Spinal cord (tissue), 9 donors: ENCODE measurements at regions not wholly inside any gene's neighbourhood (a gene's known extent, or its start where the extent isn't known, plus 50 kb on each side); places are given as distances from the start of the nearest gene placed in this dataset.

ENCODE experiments used
- DNase-seq, 6 donors: peaks; one replicate each; pipeline versions ENCODE4 v3.0.0 to v3.0.0-alpha.2; 2013 to 2015; ENCODE audit warnings: low spot score in 6 of 6, low read depth in 4 of 6
- H3K27ac ChIP-seq: one replicate; pipeline ENCODE4 v1.5.1; 2013; ENCODE audit warnings: low read depth, low read length, control low read depth
- H3K27me3 ChIP-seq: one replicate; pipeline ENCODE4 v1.6.1; 2013; ENCODE audit warnings: low read length; ENCODE audit not compliant: control insufficient read depth, insufficient read depth
- H3K36me3 ChIP-seq: one replicate; pipeline ENCODE4 v1.6.1; 2013; ENCODE audit warnings: low read length; ENCODE audit not compliant: control insufficient read depth, insufficient read depth
- H3K4me1 ChIP-seq: one replicate; pipeline ENCODE4 v1.6.1; 2013; ENCODE audit warnings: low read length; ENCODE audit not compliant: control insufficient read depth, insufficient read depth
- H3K4me3 ChIP-seq: one replicate; pipeline ENCODE4 v1.5.1; 2013; ENCODE audit warnings: low read depth, low read length, control low read depth
- H3K9me3 ChIP-seq: one replicate; pipeline ENCODE4 v1.6.1; 2013; ENCODE audit warnings: low read length; ENCODE audit not compliant: control insufficient read depth, insufficient read depth
- whole genome bisulfite sequencing: methylation state at CpG from one replicate; pipeline ENCODE4 v1.1.5; 2013; ENCODE audit warnings: missing lambda C conversion rate; ENCODE audit not compliant: insufficient coverage; 5-methylcytosine and 5-hydroxymethylcytosine counted together
- donor health status: healthy.

GRCh38 chr15:53274630-53275029, 484.5 kb upstream of the ONECUT1 start:
- 64% methylated on average over 4 of the region's 4 CpGs for WGBS

GRCh38 chr15:53272116-53272515, 482.0 kb upstream of the ONECUT1 start:
- no peak for DNase-seq
- H3K36me3 ChIP-seq, result no peaks in the 10 kb centered on the region
- 0% methylated on average over 1 of the region's 1 CpG for WGBS
- H3K27ac ChIP-seq, result no peak overlapping the region
- H3K27me3 ChIP-seq, result no peaks in the 10 kb centered on the region
- H3K9me3 ChIP-seq, result no peaks in the 10 kb centered on the region
- no peak overlapping the region for H3K4me3 ChIP-seq
- no peaks in the 10 kb centered on the region for H3K4me1 ChIP-seq

More at GRCh38 chr15:53274630-53275029, 484.5 kb upstream of the ONECUT1 start:
- Histone ChIP-seq H3K4me1 (no peaks in the 10 kb centered on the region), H3K9me3 (no peaks in the 10 kb centered on the region), H3K36me3 (no peaks in the 10 kb centered on the region), H3K4me3 (no peak overlapping the region), H3K27me3 (no peaks in the 10 kb centered on the region), H3K27ac (no peak overlapping the region)
- no peak for DNase-seq

GRCh38 chr15:53266176-53266575, 476.0 kb upstream of the ONECUT1 start:
- no CpG with 5 or more reads among the region's 2 CpGs for WGBS
- DNase-seq, result peak in 2 of 6 donors; percentile 47 to 74
- Histone ChIP-seq H3K4me3 (no peak overlapping the region), H3K36me3 (no peaks in the 10 kb centered on the region), H3K27me3 (no peaks in the 10 kb centered on the region), H3K9me3 (no peaks in the 10 kb centered on the region), H3K4me1 (no peaks in the 10 kb centered on the region), H3K27ac (no peak overlapping the region)

GRCh38 chr15:53260647-53261046, 470.5 kb upstream of the ONECUT1 start:
- no CpG with 5 or more reads among the region's 1 CpG for WGBS
- Histone ChIP-seq H3K9me3 (no peaks in the 10 kb centered on the region), H3K36me3 (no peaks in the 10 kb centered on the region), H3K4me1 (no peaks in the 10 kb centered on the region), H3K4me3 (no peak overlapping the region), H3K27me3 (no peaks in the 10 kb centered on the region), H3K27ac (no peak overlapping the region)
- DNase-seq, result no peak

- DNase-seq, result no peak
- no peaks in the 10 kb centered on the region for H3K9me3 ChIP-seq
- H3K27me3 ChIP-seq, result no peaks in the 10 kb centered on the region
- H3K36me3 ChIP-seq, result no peaks in the 10 kb centered on the region
- H3K4me1 ChIP-seq, result no peaks in the 10 kb centered on the region
- no peak overlapping the region for H3K27ac ChIP-seq
- 63% methylated on average over 3 of the region's 4 CpGs for WGBS
- no peak overlapping the region for H3K4me3 ChIP-seq
These were observed 466.3 kb upstream of the ONECUT1 start for GRCh38 chr15:53256457-53256856.

- H3K4me3 ChIP-seq, result no peak overlapping the region
- no peaks in the 10 kb centered on the region for H3K9me3 ChIP-seq
- WGBS, result 85% methylated on average over 6 of the region's 6 CpGs
- no peaks in the 10 kb centered on the region for H3K36me3 ChIP-seq
- DNase-seq, result no peak
- no peak overlapping the region for H3K27ac ChIP-seq
- no peaks in the 10 kb centered on the region for H3K4me1 ChIP-seq
- H3K27me3 ChIP-seq, result no peaks in the 10 kb centered on the region
These were observed 465.9 kb upstream of the ONECUT1 start for GRCh38 chr15:53256043-53256442.

- DNase-seq, result no peak
- Histone ChIP-seq H3K27ac (no peak overlapping the region), H3K36me3 (no peaks in the 10 kb centered on the region), H3K27me3 (no peaks in the 10 kb centered on the region), H3K4me1 (peaks cover 3% of the 10 kb centered on the region), H3K9me3 (no peaks in the 10 kb centered on the region), H3K4me3 (no peak overlapping the region)
- 54% methylated on average over 4 of the region's 8 CpGs for WGBS
These were observed 461.9 kb upstream of the ONECUT1 start for GRCh38 chr15:53251996-53252395.

- no peaks in the 10 kb centered on the region for H3K27me3 ChIP-seq
- DNase-seq, result no peak
- no peak overlapping the region for H3K27ac ChIP-seq
- no peaks in the 10 kb centered on the region for H3K36me3 ChIP-seq
- peaks cover 3% of the 10 kb centered on the region for H3K4me1 ChIP-seq
- H3K4me3 ChIP-seq, result no peak overlapping the region
- WGBS, result 80% methylated on average over 1 of the region's 2 CpGs
- H3K9me3 ChIP-seq, result no peaks in the 10 kb centered on the region
These were observed 461.4 kb upstream of the ONECUT1 start for GRCh38 chr15:53251523-53251922.

GRCh38 chr15:53247041-53247708, 457.0 kb upstream of the ONECUT1 start:
- Histone ChIP-seq H3K27me3 (no peaks in the 10 kb centered on the region), H3K4me3 (no peak overlapping the region), H3K9me3 (no peaks in the 10 kb centered on the region), H3K36me3 (no peaks in the 10 kb centered on the region), H3K27ac (no peak overlapping the region), H3K4me1 (peaks cover 3% of the 10 kb centered on the region)
- DNase-seq, result peak in 1 of 6 donors; percentile 10
- WGBS, result 30% methylated on average over 2 of the region's 2 CpGs

- H3K9me3 ChIP-seq, result no peaks in the 10 kb centered on the region
- H3K4me3 ChIP-seq, result no peak overlapping the region
- H3K36me3 ChIP-seq, result no peaks in the 10 kb centered on the region
- no peak overlapping the region for H3K27ac ChIP-seq
- H3K27me3 ChIP-seq, result no peaks in the 10 kb centered on the region
- WGBS, result 73% methylated on average over 1 of the region's 1 CpG
- H3K4me1 ChIP-seq, result peaks cover 3% of the 10 kb centered on the region
- DNase-seq, result no peak
These were observed 456.3 kb upstream of the ONECUT1 start for GRCh38 chr15:53246404-53246803.
